GM21723 (cell line): ENCODE measurements at regions not wholly inside any gene's neighbourhood (a gene's known extent, or its start where the extent isn't known, plus 50 kb on each side); places are given as distances from the start of the nearest gene placed in this dataset.

Source experiments
- ATAC-seq: cut with Tn5 transposase; IDR thresholded peaks from one replicate; pipeline ENCODE4 v1.9.1; 2021; ENCODE audit warnings: mild to moderate bottlenecking, moderate library complexity; ENCODE audit not compliant: unreplicated experiment

DNA sequence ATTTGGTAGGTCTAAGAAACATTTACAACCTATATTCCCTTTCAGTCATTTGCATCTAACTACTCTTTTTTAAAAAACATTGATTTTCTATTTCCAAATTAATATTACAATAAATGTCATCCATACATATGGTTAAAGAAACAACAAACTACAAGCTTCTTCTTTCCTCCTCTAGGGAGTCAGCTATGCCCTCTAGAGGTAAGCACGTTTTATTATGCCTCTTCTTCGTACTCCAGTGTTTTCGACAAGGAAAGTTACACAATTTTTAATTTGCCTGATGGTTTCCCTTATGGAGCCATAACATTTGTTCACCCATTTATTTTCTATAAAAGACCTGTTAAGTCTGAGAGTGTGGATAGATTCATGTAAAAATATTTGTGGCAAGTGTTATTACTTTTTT lies 183.4 kb upstream of the CDH7 start:
- ATAC-seq = no peak

DNA sequence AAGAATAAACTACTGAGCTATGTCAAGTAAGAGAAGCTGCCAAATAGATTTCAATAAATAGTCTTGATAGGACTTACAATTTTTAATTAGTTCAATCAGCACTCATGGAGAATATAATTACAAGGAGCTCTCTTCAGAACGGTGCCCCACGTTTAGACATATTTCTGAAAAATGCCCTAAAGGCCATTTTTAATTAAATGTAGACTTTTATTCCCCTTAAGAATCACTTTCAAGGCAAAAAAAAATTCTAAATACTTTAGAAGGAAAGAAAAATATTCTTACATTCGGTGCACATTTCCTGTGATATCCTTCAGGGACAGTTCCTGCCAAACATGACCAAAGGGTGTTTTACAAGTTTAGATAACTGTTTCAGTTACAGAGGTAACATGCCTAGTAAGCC lies 202.5 kb upstream of the CDH7 start:
- ATAC-seq = no peak

DNA sequence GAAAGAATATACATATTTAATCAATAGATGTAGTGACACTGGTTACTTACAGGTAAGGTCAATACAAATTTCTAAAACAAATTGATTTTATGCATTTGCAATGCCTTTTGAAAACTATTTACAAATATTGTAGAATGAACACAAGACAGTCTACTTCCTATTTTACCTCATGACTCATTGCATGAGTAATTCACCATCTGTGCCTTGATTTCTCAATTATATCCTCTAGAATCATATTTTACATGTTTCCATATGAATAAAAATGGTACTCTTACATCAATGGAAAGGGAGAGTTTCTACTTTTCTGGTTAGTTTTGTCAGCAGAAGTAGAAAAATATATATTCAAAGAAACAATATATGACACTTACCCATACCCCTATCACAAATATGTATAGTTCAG lies 203.8 kb upstream of the CDH7 start:
- ATAC-seq = no peak

DNA sequence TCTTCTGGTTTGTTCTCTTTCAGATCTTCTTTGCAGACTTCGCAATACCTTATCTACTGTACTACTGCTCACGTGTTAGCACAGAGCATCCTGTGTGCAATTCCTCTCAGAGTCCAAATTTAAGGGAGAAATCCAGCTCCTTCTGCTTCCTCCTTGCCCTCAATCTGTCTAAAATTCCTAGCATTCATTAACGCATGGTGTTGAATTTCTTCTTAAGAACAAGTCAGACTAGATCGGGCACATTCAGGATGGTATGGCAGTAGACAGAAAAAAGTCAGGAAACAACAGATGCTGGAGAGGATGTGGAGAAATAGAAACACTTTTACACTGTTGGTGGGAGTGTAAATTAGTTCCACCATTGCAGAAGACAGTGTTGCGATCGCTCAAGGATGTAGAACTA lies 206.1 kb upstream of the CDH7 start:
- ATAC-seq = no peak

DNA sequence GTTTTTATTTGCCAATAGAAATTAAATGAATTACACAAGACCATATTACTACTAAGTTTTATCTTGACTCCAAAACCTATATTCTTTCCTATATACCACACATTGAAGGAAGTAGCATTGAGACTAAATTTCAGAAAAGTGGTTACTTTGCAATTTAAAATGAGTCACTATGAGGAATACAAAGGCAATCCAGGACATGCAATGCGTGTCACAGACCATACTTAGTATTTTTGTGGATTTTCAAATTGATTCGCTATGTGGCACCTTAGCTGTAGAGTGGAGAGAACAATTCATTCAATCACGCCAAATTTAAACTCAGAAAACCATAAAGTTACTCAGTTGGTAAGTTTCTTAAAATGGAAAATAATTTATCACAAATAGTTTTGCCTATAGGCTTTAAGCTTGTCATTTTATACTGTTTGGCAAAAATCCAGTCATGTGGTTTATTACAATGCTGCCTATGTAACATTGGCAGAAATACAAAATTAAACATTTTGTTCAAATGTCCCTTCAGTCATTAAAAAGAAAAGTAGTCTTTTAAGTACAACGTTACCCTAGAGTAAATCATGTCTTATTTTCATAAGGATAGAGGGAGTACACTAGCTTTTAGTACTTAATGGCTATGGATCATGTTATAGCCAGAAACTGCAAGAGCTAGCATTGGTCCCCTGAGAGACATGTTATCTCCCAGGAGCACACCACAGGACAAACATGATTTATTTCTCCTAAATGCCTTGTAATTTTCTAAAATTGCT lies 222.8 kb upstream of the CDH7 start:
- no peak for ATAC-seq

DNA sequence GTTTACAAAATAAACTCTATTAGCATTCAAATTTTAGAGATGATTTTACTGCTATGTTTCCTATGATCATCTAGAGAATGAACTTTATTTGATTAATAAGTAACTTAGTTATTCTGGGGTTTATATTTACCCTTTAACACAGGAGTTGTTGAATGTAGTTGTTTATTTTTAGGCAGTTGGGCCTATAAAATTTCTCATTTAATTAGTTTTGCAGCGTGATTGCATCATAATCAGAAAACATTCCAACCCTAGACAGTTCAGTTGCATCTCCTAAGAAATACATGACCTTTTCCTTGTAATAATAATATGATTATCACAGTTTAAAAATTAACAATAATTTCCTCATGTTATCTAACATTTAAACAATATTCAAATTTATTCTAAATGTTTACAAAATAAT lies 224.7 kb upstream of the CDH7 start:
- no peak for ATAC-seq

DNA sequence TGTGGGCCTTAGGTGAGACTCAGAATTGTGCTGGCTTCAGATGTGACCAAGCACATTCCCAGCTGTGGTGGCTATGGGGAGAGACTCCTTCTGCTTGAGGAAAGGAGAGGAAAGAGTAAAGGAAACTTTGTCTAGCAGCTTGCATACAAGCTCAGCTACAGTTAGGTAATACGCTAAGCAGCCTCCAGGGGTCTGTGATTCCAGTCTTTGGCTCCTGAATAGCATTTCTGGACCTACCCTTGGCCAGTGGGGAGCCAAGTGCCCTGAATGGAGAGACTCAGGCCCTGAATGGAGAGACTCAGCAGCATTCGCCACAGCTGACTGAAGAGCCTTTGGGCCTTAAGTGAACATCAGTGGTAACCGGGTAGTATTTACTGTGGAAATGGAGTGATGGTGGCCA lies 227.4 kb upstream of the CDH7 start:
- no peak for ATAC-seq

DNA sequence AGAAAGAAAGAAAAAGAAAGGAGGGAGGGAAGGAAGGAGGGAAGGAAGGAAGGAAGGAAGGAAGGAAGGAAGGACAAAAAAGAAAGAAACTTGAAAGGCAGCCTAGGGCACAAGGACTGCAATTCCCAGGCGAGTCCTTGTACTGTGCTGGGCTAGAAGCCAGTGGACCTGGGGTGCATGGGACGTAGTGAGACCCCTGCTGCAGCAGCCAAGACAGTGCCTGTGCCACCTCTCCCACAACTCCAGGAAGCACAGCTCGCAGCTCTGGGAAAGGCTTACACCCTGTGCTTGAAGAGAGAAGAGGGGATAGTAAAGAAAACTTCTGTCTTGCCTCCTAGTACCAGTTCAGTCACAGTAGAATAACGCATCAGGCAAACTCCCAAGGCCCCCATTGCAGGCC lies 227.9 kb upstream of the CDH7 start:
- no peak for ATAC-seq

DNA sequence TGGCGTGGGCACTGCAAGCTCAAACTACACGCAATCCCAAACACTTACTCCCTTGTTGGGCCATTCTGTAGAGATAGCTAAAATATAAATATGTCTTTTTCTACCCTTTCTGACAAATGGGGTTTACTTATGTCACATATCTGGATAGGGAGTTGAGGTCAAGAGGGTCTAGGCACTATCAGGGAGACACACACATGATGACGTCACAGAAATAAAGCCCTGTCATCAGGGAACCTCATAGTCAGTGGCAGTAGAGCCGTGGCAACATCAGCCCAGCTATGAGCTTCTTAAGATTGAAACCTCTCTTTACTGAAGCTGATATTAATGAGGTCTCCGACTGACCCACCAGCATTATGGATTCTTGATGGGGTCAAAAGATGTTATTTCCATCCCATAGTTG lies 234.6 kb upstream of the CDH7 start:
- no peak for ATAC-seq

DNA sequence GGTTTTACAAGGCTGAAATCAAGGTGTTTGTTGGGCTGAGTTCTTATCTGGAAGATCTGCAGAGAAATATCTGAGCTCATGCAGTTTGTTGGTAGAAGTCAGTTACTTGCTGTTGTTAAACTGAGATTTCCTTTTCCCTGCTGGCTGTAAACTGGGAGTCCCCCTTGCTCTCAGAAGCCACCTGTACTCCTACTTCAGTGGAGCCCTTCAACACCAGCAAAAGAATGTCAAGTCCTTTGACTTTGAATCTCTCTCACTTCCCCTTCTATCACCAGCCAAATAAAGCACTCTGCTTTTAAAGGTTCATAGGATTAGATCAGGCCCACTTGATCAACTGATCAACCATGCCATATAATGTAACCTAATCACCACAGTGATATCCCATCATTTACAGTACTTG lies 252.2 kb upstream of the CDH7 start:
- no peak for ATAC-seq

DNA sequence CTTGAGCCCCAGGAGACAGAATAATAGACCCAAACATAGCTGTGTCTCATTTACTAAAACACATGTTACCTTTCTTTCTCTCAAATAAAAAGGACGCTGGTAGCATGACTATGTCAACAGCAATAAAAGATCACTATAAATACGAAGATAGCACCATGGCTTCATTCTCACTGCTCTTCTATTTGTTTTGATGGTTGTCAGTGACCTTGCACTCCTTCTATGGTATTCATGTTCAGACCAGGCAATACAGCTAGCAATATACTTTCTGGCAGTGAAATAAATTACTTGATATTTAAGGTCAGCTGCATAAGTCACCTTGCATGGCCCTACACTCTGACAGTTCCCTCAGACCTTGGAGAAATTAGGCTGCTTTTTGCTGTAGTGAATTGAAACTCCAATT lies 263.2 kb upstream of the CDH7 start:
- no peak for ATAC-seq

DNA sequence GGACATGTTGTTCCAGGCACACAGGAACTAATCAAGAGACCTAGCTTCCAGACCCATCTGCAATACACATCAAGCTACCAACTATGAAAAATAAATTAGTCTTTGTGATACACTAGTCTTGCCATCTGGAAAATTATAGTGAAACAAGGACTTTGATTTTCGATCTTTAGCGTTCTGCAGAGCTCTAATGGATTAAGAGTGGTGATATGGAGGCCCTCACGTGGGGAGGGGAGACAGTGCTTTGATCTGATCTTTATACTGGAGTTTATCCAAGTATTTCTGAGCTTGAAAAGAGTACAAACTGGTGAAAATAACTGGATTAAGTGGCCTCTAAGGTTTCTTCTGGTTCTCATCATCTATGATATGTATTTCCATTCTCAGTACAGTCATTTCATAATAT lies 273.4 kb upstream of the CDH7 start:
- no peak for ATAC-seq

DNA sequence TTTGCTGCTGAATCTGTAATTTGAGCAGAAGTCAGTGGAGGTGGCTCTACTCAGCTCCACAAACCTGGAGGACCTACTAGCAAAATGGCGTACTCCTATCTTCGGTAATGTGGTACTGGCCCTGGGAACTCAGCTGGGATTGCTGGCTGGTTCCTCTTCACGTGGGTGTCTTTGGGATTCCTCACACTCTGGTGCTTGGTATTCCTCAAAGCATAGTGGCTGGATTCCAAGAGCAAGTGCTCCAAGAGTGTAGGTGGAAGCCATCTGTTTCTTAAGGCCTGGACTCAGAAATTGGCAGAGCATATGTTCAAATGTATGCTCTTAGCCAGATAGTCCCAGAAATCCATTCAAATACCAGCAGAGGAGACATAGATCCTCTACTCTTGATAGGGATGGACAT lies 281.9 kb upstream of the CDH7 start:
- no peak for ATAC-seq

DNA sequence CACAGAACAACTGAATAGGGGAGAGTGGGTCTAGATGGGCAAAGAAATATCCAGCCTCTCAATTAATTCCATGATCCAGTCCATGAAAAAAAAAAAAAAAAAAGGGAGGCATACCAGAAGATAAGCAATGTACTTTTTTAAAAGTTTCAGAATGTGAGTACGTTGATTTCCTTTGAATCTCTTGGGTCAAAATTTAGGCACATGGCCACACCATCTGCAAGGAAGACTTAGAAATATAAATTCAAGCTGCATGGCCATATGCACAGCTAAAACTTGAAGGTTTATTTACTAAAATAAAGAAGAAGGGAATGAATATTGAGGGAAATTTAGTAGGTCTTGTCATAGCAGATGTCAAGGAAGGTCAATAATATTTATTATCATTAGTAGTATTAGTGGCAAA lies 286.5 kb upstream of the CDH7 start:
- no peak for ATAC-seq

DNA sequence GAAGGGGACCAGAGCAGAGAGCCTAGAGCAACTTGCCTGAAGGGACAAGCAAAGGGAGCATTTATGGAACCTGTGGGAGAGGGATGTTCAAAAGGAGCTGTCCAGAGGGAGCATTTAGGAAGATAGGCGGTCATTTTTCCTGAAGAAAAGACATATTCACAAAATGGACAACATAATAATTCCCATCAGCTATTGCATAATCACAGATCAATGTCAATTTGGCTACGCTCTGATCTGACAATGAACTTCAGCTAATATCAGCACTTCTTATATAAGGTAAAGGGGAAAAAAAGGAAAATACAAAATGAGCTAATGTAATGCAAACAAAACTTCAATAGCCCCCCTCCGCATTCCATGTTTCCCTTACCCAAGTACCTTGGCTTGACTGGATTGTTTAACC lies 291.1 kb upstream of the CDH7 start:
- no peak for ATAC-seq

DNA sequence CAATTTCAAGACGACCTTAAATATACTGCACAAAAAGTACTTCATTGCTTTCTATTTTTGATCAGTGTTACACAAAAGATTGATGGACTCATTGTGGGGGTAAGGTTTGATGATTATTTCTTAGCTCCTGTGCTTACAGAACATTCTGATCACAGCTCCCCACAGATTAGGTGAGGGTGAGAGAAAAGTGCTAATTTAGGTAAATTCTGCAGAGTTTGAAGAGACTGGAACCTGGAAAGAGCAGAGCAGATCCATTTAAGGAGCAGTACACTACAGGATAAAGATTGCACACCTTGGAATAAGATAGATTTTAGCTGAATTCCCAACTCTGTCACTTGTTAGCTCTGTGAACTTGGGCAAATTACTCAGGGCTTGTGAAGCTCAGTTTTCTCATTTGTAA lies 291.9 kb upstream of the CDH7 start:
- ATAC-seq = no peak

DNA sequence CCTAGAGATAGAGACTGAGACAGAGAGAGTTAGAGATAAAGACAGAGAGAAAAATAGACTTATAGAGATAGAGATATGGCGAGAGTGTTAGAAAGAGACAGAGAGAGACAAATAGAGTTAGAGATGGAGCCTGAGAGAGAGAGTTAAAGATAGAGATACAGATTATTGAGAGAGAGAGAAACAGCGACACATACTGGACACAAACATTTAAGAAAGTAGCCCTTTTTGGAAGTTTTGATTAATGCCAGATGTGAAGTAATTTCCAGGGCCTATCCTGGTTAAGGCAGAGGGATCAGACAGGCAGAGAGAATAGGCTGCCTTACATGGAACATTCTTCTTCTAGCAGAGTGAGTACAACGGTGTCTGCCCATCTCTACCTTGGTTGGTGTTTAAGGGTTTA lies 311.6 kb upstream of the CDH7 start:
- no peak for ATAC-seq

DNA sequence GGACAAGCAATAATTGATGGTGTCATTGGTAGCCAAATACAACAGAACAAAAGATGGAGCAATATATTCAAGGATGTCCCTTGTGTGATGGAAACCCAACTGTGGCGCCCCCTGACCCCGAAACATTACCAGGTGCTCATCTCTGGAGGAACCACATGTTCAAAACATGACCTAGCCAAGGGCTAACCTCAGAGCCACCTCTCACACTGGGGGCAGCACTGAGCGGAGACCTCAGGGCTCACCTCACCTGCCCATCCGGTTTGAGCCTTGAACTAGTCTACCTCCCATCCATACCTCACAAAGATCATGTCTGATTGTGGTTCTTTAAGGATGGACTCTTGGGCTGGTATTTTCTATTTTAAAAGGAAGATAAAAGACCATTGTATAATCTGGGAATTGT lies 314.4 kb upstream of the CDH7 start:
- ATAC-seq = no peak

DNA sequence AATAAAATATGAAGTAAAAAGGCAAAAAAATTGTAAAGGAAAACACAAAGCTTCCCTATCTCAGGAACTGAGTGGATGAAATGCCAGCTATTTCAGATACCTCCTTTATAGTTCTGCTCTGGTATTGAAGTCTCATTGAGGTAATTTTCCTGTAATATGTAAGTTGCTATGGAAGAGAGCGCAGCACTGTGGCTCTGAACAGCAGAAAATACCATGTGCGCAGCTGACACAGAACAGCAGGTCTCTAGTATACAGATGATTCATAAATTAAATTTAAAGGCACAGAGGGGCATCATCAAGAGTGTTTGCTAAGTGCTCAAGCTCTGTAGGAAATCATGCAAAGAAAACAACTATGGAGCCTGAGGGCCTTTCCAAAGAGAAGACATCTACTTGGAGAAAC lies 315.3 kb upstream of the CDH7 start:
- ATAC-seq = no peak

DNA sequence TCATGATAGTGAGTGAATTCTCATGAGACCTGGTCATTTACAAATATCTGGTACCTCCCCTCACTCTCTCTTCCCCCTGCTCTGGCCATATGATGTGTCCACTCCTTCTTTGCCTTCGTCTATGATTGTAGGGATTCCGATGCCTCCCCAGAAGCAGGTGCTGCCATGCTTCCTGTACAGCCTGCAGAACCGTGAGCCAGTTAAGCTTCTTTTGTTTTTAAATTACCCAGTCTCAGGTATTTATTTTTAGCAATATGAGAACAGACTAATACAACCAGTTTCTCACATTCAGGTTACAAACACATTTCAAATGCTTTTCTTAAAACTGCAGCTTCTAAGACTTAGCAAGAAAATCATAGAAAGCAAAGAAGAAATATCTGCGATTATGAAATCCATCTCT lies 321.2 kb upstream of the CDH7 start:
- ATAC-seq = no peak

DNA sequence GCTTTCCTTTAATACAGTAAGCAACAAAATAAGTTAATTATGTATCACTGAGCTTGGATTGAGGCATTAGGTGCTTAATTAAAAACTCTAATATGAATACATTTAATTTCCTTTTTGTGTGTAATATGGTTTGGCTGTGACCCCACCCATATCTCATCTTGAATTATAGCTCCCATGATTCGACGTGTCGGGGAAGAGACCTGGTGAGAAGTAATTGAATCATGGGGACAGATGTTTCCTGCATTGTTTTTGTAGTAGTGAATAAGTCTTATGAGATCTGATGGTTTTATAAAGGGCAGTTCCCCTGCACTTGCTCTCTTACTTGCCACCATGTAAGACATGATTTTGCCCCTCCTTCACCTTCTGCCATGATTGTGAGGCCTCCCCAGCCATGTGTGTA lies 325.4 kb upstream of the CDH7 start:
- no peak for ATAC-seq

DNA sequence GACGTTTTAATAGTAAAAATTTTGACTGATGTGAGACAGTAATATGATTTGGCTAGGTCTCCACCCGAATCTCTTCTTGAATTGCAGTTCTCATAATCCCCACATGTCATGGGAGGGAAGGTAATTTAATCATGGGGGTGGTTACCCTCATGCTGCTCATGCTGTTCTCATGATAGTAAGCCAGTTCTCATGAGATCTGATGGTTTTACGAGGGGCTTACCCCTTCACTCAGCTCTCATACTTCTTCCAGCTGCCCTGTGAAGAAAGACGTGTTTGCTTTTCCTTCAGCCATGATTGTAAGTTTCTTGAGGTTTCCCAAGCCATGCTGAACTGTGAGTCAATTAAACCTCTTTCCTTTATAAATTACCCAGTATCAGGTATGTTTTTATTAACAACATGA lies 327.0 kb upstream of the CDH7 start:
- no peak for ATAC-seq

DNA sequence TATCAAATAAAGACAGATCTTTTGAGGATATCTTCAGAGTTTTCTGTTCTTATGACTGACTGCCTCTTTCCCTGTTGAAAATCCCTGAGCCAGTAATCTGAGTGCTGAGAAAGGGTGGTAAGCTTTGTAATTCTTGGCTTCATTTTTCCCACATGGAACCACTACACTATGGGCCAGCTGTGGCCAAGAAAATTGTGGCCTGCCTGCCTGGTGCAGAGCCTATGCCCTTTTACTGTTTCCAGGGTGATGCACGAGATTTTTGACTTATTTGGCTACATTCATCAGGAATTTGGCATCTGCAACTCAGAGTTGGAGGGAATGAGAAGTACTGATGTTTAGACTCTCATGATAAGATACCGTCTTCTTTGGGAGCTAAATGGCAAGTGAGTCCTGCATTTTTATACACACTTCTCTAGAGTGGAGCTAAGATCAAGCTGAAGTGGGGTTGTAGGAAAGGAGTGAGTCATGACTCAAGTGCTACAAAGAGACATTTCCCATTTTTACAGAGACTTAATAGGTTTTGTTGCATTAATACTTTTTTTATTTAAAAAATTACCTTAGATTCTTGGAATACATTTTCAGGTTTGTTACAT lies 328.2 kb upstream of the CDH7 start:
- no peak for ATAC-seq
